H7 (cell line): ENCODE measurements at regions not wholly inside any gene's neighbourhood (a gene's known extent, or its start where the extent isn't known, plus 50 kb on each side); places are given as distances from the start of the nearest gene placed in this dataset.

ENCODE experiments used
- DNase-seq: peaks from one replicate; pipeline ENCODE4 v3.0.0; 2012
- H3K27me3 ChIP-seq: 2 replicates; pipeline ENCODE4 v1.6.0; 2011; ENCODE audit warnings: mild to moderate bottlenecking, low read length; ENCODE audit not compliant: control insufficient read depth, insufficient read depth
- H3K36me3 ChIP-seq: replicated peaks from 2 replicates; pipeline ENCODE4 v1.5.1; 2011; ENCODE audit warnings: low read length; ENCODE audit not compliant: control insufficient read depth, insufficient read depth
- H3K4me3 ChIP-seq: 2 replicates; pipeline ENCODE4 v1.5.1; 2011; ENCODE audit warnings: low read depth, mild to moderate bottlenecking, control low read depth, low read length, moderate library complexity; ENCODE audit not compliant: insufficient read depth

DNA sequence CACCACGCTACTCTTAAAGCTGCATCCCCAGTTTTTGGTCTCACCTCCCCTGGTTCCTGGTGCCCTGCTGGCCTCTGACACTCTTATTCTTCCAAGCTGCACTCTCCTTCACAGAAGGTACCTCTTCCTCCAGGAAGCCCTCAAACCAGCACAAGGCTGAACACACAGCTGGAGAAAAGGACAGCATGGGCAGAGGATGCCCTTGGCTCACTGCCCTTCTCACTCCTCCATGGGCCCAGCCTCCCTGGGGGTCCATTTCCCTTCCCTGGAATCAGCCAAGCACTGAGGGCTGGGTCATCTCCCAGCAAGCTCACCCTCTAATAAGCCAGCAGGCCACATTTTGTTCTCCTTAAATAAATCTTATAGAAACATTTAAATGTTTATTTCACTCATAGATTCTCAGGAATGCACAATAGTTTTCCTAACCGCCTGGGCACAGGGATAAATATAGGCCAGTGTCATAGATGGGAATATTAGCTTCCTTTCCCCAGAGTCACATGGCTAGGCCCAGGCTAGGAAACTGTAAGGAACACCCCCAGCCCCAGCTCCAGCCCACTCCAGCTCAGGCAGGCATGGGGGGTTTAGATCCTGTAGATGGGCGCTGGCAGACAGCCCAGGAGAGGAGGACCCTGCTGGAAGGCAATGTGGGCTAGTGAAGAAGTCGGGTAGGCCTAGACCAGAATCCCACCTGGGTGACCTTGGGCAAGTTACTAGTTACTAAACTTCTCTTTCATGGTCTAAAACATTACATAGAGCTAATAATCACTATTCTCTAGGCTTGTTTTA is 51.5 kb downstream of the IRAG1 start:
- Histone ChIP-seq H3K36me3 (no peaks in the 10 kb centered on the region), H3K4me3 (no peak overlapping the region), H3K27me3 (no peaks in the 10 kb centered on the region)
- DNase-seq, result no peak

DNA sequence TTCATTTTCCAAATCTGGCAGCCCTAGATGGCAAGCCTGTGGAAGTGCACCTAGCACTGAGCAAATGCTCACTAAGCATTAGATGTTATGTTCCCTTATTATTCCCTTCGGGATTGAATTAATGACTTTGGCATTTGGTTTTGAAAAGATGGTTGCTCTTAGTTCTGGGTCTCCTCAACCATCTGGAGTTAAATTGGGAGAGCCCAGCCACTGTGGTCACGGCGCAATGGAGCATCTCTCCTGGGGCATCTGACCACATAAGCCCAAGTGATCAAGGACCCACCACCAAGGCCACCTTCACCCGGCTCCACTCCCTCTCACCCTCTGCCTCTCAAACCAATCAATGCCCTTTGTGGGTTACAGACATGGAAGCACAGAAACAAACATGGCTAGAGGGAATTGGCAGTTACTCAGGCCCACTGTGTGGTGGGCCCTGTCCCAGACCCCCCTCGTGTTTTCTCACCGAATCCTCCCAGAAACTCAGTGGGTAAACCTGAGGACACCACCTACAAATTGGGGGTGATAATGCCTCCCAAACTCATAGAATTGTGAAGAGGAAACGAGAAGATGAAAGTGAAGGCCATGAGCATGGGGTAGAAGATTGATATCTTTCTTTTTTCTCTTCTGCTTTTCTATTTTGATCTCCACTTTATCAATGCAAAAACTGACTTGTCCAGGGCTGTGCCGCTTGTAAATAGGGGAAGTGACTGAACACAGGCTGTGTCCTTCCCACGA is 52.2 kb downstream of the IRAG1 start:
- H3K36me3 ChIP-seq, result no peaks in the 10 kb centered on the region

DNA sequence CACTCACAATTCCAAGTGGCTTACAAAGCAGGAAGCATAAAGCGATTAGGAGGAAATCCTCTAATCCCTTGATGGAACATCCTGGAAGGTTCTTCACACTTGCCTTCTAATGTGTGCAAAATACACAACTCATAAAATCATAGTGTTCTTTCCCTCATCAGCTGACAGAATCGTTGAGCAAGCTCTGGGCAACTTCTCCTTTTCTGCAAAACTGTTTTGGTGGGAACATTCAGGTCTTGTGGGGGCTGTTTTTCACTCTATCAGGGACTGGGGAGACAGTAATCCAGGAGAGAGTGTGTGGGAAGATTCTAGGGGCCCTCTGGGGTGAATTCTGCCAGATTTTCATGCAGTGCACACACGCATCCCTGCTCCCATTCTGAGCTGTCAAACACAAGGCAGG is 53.2 kb downstream of the IRAG1 start:
- Histone ChIP-seq H3K4me3 (no peak overlapping the region), H3K36me3 (no peaks in the 10 kb centered on the region), H3K27me3 (no peaks in the 10 kb centered on the region)
- DNase-seq, result no peak

More for the DNA sequence above, 52.2 kb downstream of the IRAG1 start:
- Histone ChIP-seq H3K4me3 (no peak overlapping the region), H3K27me3 (no peaks in the 10 kb centered on the region)
- DNase-seq, result no peak

GRCh38 chr11:10639350-10639749 is 54.2 kb downstream of the IRAG1 start:
- DNase-seq, result no peak
- H3K27me3 ChIP-seq, result no peaks in the 10 kb centered on the region
- H3K4me3 ChIP-seq, result no peak overlapping the region
- no peaks in the 10 kb centered on the region for H3K36me3 ChIP-seq

GRCh38 chr11:10638316-10638925 is 55.1 kb downstream of the IRAG1 start:
- H3K36me3 ChIP-seq, result no peaks in the 10 kb centered on the region
- DNase-seq, result no peak
- H3K27me3 ChIP-seq, result no peaks in the 10 kb centered on the region
- H3K4me3 ChIP-seq, result no peak overlapping the region

GRCh38 chr11:10637731-10638151 is 55.8 kb downstream of the IRAG1 start:
- no peak for DNase-seq
- Histone ChIP-seq H3K36me3 (no peaks in the 10 kb centered on the region), H3K27me3 (no peaks in the 10 kb centered on the region), H3K4me3 (no peak overlapping the region)

DNA sequence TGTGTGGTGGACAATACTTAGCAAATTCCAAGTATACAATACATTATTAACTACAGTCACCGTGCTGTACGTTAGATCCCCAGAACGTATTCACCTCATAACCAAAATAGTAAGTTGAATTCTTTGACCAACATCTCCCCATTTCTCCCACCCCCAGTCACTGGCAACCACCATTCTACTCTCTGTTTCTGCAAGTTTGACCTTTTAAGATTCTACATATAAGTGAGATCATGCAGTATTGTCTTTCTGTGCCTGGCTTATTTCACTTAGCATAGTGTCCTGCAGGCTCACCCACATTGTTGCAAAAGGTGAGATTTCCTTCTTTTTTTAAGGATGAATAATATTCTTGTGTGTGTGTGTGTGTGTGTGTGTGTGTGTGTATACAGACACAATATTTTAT is 59.1 kb downstream of the IRAG1 start:
- H3K27me3 ChIP-seq, result no peaks in the 10 kb centered on the region
- DNase-seq, result no peak
- no peak overlapping the region for H3K4me3 ChIP-seq
- no peaks in the 10 kb centered on the region for H3K36me3 ChIP-seq

- Histone ChIP-seq H3K27me3 (no peaks in the 10 kb centered on the region), H3K4me3 (no peak overlapping the region), H3K36me3 (no peaks in the 10 kb centered on the region)
- no peak for DNase-seq
Measured at GRCh38 chr11:10633261-10633660, 60.3 kb downstream of the IRAG1 start.

DNA sequence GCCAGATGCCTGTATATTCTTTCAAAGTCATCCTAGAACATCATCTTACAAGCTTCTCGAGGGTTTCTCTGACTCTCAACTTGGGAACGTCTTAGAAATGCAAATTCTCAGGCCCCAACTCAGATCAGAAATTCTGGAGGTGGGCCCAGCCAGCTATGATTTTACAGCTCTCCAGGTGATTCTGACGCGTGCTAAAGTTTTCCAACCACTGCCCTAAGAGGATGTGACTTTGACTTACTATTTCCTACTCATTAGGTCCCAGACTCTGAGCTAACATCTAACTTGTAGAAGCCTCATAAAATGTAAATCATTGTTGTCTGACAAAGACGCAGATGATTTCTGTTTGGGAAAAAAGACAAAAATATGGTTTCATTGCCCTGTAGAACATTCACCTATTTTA is 61.1 kb downstream of the IRAG1 start:
- no peaks in the 10 kb centered on the region for H3K27me3 ChIP-seq
- no peaks in the 10 kb centered on the region for H3K36me3 ChIP-seq
- no peak for DNase-seq
- H3K4me3 ChIP-seq, result no peak overlapping the region

DNA sequence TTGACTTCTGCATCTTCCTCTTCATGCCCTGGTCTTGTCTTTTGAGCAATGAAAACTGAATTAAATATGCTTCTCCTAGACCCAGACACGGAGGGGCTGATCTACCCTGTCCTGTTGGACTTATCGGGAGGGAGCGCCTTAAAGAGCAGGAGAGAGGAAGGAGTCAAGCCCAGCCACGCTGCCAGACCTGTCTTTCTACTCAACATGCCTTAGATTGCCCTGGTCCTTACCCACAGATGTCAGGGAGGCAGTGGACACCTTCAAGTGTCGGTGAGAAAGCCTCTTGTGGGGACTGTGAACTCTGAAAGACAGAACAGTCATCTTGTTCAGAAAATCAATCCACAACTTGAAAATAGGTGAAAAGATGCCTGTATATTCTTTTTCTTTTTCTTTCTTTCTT is 61.8 kb downstream of the IRAG1 start:
- no peak for DNase-seq
- Histone ChIP-seq H3K36me3 (no peaks in the 10 kb centered on the region), H3K27me3 (no peaks in the 10 kb centered on the region), H3K4me3 (no peak overlapping the region)

DNA sequence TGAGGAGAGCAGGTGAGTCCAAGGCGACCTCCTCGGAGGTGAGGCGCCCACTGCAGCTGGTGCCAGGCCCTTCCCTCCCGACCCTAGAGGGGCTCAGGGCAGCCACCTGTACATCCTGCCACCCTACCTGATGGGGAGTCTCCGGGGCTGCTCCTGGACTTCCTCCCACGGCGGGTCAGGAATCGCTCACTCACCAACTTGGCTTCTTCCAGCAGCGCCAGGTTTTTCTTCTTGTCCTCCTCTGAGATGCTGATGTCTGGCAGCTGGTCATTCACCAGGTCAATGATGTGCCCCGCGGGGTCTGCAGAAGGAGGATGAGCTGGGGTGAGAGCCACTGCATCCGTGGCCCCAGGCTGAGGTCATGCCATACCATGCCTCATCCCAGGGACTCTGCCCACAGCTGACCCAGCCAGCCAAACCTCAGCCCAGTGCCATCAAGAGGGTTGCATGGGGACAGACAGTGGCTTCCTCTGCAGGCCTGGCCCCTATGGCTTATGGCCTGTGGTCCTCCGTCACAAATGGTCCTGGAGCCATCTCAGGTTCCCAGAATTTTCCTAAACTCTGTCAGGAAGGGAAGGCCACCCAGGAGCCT is 61.0 kb upstream of the LYVE1 start:
- Histone ChIP-seq H3K27me3 (no peaks in the 10 kb centered on the region), H3K36me3 (no peaks in the 10 kb centered on the region)
- DNase-seq, result no peak

GRCh38 chr11:10628508-10629236 is 60.2 kb upstream of the LYVE1 start:
- peak; percentile 42 for DNase-seq
- H3K27me3 ChIP-seq, result no peaks in the 10 kb centered on the region

More for the DNA sequence above, 61.0 kb upstream of the LYVE1 start:
- H3K4me3 ChIP-seq, result no peak overlapping the region

DNA sequence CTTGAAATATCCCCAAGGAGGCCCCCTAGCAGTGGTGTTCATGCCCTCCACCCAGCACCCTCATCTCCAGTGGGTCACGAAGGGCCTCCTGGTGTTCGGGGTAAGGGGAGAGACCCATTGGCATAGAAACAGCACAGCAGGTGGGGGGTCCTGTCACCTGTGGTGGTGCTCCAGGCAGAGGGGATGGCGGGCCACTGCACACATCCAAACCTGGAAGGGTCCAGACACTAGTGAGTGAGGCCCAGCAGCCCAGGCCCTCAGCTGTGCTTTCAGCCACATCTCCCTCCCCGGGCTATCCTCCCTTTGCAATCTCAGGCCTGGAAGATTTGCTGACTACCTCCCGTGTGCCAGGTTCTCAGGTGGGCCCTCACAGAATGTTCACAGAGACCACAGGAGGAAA is 59.4 kb upstream of the LYVE1 start:
- no peaks in the 10 kb centered on the region for H3K27me3 ChIP-seq
- no peak for DNase-seq
- H3K4me3 ChIP-seq, result no peak overlapping the region
- no peaks in the 10 kb centered on the region for H3K36me3 ChIP-seq

More at GRCh38 chr11:10628508-10629236, 60.2 kb upstream of the LYVE1 start:
- Histone ChIP-seq H3K36me3 (no peaks in the 10 kb centered on the region), H3K4me3 (no peak overlapping the region)

DNA sequence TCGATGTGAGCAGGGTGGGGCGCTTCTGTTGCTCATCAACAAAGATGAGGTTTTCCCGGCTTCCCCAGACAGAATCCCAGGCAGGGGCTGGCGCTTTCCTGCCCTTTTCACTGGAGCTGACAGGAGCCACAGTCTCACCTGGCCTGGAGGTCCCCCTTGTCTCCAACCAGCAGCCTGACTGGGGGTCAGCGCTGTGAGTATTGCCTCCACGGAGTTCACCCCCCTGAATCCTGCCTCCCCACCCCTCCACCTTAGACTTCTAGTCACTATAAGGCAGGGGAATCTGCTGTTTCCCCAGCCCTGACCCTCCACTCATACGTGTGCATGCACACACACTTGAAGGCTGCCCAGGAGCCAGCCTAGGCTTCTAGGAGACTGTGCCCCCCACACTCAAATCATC is 58.8 kb upstream of the LYVE1 start:
- H3K4me3 ChIP-seq, result no peak overlapping the region
- H3K27me3 ChIP-seq, result no peaks in the 10 kb centered on the region
- H3K36me3 ChIP-seq, result no peaks in the 10 kb centered on the region
- DNase-seq, result no peak
